ENCODE measurements at regions not wholly inside any gene's neighbourhood (a gene's known extent, or its start where the extent isn't known, plus 50 kb on each side); places are given as distances from the start of the nearest gene placed in this dataset.

DNA sequence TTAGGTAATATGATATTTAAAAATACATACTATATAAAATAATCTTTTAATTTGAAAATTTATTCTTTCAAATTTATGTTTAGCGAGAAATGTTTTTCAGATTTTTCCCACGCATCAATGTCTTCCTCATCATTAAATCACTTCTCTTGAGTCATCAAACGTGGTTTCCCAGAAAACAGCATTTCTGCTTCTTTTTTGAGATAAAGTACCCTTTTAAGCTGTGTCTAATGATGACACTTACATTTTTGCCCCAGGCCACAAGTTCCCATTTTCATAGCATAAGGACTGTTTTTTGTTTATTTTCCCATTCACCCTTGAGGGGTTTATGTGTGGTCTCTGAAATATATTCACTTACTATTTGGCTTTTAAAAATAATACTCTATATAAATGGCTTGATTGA lies 139.0 kb upstream of the HS3ST3A1 start:
- no peak for DNase-seq

DNA sequence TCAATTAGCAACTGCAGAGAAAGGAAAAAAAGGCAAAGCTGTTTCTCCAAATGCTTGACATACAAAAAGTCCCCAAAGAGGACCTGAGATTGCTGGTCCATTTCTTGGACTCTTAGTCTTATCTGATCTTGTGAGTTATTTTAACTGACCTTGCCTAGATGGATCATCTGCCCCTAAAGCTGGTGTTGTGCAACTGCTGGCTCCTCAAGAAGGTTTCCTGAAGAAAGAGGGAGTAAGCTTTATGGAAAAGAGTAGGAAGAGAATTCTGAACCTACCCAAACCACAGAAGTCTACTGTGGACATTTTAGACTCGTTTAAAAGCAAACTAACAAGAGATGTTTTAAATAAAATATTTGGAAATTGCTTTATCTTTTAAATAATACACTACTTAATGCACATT lies 140.0 kb upstream of the HS3ST3A1 start:
- no peak for DNase-seq

DNA sequence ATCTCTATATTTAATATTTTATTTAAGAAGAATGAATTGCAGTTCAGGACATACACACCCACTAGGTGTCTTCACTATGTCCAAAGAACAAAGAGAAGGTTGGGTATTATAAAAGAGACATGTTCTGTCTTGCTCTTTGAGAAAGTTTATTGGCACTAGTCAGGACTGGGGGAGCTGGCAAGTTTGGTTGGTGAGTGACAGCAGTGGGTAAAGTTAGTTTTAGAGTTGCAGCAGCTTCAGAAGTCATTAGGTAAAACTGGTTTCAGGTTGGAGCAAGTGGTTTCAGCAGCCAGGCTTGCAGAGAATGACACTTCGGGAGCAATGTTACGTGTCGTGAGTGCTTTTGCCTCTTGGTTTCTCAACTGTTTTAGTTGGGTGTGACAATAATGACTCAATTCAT lies 142.2 kb upstream of the HS3ST3A1 start:
- DNase-seq: no peak

DNA sequence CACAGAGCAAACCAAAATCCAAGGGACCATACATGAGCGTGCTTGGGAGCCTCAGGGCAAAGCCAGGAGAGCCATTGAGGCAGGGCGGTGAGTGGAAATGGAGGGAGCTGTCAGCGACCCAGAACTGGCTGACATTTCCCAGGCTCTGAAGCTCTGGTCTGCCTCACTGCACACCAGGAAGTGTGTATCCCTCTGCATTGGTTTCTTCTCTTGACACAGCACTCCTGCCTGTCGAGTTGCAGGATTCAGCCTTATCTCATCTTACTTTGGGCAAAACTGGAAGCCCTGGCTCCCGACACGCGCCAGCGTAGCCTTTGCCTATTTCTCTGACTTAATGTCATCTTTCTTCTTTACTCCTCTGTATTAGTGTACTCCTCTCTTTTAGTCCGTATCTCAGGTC lies 144.7 kb upstream of the HS3ST3A1 start:
- no peak for DNase-seq

DNA sequence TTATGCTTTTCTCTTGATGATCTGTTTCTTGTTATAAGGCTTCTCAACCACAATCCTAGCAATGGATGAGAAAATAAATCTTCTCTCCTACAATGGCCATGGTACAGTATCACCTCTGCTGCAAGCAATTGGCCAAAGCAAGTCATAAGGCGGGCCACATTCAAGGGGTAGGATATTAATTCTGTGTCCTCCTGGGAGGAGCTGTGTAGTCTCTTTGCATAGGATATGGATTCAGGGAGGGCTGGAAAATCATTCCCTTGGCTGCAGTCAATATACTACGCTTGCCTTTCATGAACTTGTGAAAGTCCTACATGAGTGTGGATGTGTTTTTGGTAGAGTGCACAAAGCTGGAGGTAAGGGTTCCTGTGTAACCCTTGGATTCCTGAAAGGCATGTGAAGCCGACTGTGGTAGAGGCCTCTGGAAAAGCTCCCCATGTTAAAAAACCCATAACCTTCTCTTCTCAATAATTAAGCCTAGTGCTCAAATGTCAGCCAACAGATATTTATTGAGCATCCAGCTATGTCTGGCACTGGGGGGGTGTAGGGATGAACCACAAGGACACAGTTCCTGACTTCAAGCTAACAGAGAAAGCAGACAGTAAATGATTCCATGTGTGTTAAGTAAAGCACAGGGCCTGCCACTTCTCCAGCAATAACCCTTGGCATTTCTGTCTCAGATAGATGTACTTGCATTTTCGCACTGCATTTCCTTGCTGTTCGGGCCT lies 147.6 kb upstream of the HS3ST3A1 start:
- DNase-seq: no peak

DNA sequence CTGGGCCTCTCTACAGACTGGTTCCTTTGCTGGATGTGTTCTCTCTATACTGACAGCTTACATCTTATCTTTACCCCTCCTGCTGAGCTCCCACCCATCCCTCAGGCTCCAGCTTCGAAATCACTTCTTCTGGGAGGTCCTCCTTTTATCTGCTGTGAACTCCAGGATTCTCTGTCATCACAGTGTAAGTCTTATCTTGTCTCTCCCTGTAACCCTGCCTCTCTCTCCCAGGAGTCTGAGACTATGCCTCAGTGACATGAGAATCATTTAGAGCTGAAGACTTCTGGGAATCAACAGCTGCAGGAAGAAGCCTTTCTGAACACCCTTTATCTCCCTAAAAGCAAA lies 148.1 kb upstream of the HS3ST3A1 start:
- no peak for DNase-seq

DNA sequence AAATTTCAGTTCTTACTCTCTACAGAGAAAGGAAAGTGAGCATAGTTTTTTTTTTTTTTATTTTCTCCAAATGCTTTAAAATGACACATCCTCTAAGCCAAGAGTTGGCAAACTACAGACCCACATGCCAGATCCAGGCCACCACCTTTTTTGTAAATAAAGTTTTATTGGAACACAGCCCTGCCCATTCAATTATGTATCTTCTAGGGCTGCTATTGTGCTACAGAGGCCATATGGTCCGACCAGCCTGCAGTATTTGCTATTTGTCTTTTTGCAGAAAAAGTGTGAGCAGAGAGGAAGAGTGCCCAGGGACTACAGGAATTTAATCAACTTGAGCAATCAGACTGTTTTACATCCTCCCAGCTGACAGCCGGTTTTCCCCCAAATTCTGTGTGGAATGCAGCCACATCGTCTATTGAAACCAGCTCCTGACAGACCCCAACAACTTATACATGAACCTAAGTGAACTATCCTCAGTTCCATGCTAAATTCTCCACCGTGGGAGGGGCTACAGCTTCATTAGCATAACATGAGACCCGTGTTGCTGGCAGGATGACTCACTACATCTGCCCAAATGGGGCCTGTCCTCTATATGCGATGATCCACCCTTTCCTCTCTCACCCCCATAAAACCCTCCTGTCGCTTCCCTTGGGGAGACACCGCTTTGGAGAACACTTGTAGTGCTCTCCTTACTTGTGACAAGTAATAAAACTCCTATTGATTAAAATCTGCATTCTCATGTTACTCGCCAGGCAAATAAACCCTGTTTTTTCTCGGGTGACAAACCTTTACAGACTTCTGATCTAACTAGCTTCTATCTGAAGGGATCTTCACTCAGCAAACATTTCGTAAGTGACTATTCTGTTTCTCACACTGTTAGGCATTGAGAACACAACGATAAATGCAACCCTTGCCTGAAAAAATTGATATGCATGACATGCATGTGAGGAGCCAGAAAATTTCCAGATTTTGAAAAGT lies 149.4 kb upstream of the HS3ST3A1 start:
- DNase-seq: no peak

DNA sequence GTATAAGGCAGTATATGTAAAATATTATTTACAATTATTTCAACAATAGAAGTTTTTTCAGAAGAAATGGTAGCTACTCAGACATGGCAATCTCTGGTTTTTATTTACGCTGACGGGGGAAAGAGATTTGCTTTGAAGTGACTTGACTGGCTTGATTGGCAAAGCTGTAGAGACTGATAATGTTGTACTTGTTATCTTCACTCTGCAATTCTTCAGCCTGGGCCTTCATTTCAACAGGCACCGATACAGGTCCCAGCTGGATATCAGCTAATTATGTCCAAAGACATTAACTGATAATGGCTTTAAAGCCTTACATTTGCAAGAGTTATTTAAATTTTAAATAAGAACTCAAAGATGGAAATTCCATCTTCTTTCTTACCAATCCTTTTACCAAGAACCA lies 151.4 kb upstream of the HS3ST3A1 start:
- DNase-seq: no peak

DNA sequence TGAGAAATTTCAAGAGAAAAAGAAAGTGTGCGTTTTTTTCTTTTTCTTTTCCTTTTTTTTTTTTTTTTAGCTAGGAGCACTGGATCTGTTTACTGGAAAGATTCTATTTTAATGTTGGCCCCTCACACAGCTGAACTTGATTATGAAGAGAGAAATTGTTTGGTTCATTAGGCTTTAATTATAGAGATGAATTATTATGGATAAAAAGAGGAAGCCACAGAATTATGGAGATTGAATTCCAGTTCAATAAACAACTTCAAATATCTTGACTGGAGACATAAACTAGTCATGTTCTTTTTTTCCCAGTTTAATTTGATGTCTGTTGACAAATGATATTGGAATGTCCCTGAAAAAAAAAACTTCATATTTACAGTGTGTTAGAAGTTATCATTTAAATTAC lies 152.0 kb upstream of the HS3ST3A1 start:
- no peak for DNase-seq

DNA sequence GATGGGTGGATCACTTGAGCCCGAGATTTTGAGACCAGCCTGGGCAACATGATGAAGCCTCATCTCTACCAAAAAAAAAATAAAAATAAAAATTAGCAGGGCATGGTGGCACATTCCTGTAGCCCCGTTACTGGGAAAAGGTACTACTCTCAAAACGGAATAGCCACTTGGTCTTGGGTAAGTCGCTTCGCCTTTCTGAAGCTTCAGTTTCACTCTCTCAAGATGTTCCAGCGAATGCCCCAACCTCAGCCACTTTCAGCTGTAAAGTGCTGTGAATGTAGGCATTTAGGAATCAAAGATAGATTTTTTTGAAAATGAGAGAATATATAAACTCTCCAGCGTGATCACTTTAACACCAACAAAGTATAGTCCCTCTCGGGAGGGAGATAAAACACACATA lies 154.1 kb upstream of the HS3ST3A1 start:
- DNase-seq: no peak

DNA sequence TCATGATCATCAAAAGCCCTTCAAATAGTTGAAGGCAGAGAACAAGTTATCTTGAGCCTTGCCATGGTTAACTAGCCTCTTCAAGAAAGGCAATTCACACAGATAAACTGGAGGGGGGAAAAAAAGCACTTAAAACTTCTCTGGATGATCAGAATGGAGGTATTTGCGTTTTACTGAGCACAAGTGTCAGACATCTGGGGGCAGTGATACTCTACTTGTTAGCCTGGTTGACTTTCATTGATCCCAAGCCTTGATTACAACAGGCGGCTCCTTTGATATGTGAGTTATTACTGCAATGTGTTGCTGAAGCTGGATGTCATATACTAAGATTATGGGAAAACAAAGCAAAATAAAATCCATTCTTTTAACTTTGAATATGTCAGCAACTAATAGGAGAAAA lies 155.0 kb upstream of the HS3ST3A1 start:
- DNase-seq: no peak

DNA sequence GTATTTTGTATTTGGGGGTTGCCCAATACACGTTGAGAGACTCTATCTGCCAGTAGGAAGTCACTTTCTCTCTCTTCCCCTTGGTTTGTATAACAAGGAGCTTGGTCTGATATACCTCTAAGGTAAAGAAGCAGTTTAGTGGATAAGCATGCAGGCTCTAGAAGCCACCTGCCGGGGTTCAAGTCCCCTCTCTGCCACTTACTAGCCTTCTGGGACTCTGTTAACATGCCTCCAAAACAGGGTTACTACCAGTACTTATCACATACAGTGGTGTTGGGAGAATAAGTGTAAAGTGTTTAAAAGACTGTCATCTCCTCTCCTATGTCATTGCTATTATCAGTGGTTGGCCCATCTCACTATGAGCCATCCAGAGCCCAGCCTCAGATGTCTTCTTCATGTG lies 156.1 kb upstream of the HS3ST3A1 start:
- DNase-seq: no peak

DNA sequence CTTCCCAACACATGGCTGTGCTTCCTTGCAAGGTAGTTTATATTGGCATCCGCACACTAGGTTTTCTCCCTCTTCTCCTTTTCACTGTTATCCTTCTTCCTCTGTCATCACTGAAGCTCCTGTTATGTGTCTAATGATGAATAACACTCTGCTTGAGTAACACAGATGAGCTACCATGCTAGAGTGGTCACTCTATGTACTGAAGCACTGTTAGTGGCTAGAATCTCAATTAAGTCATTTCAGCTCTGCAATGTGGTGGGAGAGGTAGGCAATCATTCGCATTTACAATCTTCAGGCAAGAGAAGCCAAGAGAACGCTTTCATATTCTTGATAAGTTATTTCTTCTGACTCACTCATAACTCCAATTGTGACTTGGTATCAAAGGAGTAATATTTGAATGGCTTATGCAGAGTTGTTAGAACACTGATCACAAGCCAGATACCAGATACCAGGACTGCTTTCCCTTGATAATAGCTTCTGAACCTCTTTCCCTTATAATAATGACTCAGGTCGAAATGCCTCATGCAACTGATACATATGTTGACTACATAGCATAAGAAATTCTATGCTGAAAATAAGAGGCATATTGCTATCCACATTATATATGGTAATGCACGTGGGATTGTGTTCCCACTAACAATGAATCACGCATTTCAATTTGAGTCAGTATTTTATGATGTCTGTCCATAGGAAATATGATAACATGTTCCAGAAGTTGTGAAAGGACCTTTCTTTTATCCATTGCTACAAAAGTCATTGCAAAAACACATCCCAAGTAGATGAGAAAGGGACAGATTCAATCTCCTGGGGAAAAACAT lies 158.0 kb upstream of the HS3ST3A1 start:
- no peak for DNase-seq

DNA sequence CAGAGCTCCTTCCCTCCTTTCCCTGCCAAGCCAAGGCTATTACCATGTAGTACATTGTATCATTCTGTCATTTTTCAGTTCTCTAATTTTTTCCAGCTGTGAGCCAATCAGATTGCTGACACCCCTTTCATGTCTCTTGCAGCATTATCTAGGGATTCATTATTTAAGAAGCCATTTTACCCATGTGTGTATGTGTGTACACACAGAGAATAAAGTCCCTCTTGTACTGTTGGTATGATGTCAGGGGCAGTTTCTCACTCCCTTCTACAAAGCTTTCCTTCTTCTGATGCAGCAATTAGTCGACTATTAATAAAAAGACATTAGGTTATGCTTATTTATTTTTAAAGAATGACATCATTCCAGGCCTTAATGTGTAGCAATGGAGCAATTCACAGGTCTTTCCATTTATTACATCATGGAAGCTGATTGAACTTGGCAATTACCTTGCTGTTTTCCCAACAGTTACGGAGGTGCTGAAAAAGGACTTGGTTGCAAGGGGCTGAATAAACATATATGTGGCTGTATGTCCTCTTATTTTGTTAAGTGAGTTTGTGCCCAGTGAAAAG lies 159.4 kb upstream of the HS3ST3A1 start:
- DNase-seq: no peak

DNA sequence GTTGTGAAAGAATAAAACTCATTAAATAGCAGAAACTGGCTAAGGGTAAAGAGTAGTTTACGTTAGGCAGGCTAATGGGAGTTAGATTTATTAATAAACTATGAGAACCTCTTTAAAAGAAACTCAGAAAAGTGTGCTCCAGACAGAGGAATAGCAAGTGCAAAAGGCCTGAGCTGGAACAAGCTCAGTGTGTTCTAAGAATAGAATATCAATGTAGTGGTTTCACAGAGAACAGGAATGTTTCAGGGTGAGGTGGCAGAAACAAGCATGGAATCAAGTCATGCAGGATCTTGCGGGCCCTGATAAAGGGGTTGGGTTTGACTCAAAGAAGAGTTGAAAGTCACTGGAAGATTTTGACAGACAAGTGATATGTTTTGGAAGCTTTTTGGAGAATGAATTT lies 164.0 kb upstream of the HS3ST3A1 start:
- no peak for DNase-seq

DNA sequence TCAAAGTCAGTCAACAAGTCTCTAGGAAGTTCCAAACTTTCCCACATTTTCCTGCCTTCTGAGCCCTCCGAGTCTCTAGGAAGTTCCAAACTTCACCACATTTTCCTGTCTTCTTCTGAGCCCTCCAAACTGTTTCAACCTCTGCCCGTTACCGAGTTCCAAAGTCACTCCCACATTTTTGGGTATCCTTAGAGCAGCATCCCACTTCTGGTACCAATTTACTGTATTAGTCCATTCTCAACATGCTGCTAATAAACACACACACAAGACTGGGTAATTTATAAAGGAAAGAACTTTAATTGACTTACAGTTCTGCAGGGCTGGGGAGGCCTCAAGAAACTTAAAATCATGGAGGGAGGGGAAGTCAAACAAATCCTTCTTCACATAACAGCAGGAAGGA lies 169.0 kb upstream of the HS3ST3A1 start:
- no peak for DNase-seq

DNA sequence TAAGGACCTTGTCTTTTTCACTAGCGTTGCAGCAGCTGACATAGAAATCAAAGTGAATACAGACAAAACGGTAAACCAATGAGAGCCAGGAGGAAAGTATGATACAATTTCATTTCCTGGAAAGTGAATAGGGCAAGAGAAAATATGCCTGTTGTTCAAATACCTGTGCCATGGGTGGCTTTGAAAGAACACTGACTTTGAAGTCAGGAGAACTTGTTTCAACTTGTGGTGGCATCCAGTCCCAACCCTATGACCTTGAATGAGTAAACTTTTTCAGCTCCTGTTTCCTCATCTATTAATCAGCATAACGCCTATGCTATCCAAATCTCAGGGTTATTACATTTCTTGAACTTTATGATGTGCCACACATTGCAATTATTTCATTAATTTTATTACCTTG lies 173.7 kb upstream of the HS3ST3A1 start:
- DNase-seq: no peak

DNA sequence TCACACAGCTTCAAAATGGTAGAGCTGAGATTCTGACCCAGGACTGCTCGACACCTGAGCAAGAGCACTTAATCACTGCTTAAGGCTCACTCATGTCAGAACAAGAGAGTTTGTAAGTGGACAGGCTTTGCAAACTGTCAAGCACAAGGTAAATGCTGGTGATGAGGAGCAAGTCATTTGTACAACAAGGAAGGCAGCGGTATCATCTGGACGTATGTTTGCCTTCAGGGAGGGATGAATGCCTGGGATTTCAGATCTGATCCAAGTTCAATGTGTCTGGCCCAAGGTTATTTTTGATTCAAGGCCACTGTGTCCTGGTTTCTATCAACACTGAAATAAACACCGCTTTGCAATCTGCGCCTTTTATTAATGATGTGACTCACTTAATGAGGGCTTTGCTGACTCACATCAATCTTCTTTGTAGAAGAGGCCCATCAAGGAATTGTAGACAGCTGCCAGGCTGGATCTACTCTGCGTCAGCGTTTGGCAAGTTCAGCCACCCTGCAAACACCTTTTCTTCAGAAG lies 174.4 kb upstream of the HS3ST3A1 start:
- DNase-seq: no peak

DNA sequence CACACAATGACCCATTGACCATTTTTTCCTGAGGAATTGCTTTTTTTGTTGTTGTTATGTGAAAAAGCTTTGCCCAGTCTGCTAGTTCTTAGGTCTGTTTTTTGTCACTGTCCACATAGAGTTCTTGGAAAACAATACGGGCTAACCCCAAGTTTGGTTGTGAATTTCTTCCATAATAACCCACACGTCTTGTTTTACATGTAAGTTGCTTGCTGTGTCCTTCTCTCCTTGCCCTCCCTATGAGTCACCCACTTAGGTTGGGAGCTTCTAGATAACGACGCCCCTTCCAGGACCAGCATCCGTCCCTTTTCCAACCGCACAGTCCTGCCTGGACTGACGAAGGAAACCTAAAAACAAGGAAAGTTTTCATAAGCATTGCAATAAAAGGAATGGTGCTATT lies 175.3 kb upstream of the HS3ST3A1 start:
- no peak for DNase-seq

DNA sequence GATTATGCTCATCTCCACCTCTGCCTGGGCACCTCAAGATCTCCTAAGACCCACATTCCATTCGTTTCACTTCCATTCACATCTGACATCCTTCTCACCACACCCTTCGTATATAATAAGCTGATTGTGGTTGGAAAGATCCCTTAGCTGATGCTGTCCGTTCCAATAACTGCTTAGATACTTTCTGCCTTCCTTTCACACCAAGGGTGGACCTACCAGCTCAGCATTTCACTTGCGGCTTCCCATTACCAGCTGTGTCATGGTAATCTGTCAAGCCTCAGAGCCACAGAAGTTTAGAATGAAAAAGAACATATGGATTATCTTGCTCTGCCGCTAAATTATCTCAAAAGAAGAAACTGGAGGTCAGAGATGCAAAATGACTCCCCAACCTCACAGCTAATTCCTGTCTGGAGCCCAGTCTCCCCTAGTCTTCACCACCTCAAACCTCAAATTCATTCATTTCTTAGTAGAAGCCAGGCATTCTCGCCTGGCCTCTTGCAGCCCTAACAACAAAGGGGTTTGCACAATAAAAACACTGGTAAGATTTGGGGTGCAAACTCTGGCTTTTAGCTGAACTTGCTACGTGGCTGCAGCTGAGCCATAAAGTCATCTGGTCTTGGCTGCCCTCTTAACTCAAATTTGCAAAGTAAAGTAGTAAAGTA lies 182.8 kb upstream of the HS3ST3A1 start:
- no peak for DNase-seq

DNA sequence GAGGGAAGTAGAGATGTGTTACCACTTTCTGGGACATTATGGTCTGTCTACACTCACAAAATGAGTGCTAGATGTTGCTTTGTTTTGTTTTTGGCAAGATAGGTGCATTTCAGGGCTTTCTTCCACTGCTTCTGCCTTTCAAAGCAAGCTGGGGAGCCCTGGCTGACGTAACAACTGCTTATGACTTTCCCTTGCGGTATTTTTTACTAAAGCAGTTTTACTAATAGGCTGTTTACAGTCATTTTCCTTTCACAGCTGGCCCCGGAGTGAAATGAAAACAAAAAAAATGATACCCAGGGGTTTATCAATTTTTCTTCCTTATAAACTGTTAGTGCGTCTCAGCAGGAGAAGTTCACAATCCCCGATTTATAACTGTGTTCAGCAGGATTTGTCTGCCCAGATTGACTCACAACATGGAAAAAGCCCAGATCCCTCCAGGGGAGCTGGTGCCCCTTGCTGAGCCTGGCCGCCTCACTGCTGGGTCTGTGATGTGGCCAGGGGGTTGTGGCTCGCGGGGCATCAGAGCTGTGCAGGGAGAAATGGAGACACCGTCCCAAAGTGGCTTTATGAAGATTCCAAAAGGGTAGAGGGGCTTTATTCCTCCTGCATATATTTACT lies 184.4 kb upstream of the HS3ST3A1 start:
- no peak for DNase-seq

DNA sequence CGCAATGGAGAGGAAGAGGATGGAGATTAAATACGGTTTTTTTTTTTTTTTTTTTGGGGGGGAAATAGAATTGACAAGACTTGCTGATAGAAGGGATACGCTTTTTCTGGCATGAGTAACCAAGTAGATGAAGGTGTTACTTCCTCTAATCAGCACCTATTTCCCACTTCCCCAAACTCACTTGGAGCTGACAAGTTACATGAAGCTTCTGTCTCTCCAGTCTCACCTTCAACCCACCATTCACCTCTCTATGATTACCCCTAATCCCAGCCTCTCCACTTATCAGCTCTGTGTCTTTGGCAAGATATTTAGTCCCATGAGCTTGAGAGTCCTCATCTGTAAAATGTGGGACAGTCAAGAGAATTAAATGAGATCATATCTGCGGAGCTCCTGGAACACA lies 185.9 kb upstream of the HS3ST3A1 start:
- no peak for DNase-seq
